DMS53 treated with DMSO at 0.1 percent for 48 hours (cell line): ENCODE measurements at regions not wholly inside any gene's neighbourhood (a gene's known extent, or its start where the extent isn't known, plus 50 kb on each side); places are given as distances from the start of the nearest gene placed in this dataset.
"Not testable (repeated sequence)": the region's sequence is repeated elsewhere in the genome, so short reads cannot be mapped to it uniquely, and the experiment has no call there.

Experiments
- DNase-seq: peaks from one replicate; lab custom pipeline; 2025; ENCODE audit not compliant: unreplicated experiment; lab: John Stamatoyannopoulos, UW

DNA sequence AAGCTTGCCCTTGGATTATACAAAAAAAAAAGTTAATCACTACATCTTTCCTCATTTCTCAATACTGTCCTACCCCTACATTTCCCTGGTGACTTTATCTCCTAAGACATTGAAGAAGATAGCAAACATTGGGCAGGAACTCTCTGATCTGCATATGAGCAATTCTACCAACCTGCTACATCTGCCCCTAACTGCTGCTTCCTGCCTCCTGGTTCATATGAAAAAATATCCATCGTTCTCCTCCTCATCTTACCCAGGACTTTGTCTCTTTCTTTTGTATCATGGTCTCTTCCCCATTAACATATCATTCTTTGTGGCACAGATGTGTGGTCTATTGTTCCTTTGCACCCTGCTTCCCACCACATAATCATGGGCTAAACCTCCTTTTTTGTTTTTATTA is 139.7 kb upstream of the PCGF5 start:
- DNase-seq, result no peak

GRCh38 chr10:91082447-91082846 is 138.0 kb upstream of the PCGF5 start:
- DNase-seq, result no peak

DNA sequence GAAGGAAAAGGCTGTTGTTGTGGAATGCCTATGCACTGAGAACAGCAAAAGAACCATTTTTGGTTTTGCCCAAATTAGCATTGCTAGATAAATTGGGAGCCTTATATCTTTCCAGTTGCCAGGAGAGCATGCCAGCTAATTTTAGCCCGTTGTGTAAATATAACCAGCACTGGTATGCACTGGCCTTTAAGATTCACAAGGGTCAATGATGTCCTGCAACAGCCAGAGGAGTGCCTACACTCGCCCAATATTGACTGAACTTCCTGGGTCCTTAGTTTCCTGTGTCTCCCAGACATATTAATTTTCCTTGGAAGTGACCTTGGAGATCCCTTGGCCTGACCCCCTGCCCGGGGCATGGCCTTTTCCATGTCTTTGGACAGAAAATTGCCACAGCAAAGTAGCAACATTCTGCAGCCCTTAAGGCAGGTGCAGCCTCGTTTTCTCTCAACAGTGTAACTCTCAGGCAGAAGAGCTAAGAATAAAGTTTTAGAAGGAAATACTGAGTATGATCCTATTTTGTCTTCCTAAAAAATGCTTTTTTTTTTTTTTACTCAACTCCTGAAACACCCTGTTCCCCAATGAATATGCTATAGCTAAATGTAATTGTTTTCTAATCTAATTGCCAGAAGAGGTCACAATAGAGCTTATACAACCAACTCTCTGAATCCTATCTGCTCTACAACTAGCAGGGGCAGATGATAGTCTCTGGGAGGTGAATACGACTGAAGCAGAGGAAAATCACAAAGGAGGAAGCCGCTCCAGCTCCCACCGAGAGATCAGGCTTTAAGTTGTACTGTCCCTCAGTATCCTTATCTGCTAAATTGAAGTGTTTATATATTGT is 131.9 kb upstream of the PCGF5 start:
- peak; percentile 58 for DNase-seq

- DNase-seq, result no peak
Measured at GRCh38 chr10:91090761-91091529, 129.5 kb upstream of the PCGF5 start.

DNA sequence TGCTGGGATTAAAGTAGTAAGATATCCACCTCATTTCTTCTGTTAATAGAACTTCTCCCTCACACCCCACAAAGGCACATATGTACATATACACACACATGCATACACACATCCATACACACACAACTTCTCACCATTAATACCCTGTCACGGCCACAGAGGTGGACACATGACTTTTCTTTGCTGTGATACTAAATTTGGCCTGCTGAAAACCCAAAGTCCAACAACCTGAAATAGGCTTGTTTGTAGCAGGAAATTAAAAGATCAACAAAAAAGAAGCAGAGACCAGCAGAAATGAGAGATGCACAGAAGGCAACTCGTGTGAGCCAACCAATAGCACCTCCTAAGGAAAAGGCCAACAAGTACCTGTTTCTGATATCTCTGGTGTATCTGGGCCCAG is 128.7 kb upstream of the PCGF5 start:
- DNase-seq, result no peak

- no peak for DNase-seq
Measured at GRCh38 chr10:91096274-91096673, 124.2 kb upstream of the PCGF5 start.

DNA sequence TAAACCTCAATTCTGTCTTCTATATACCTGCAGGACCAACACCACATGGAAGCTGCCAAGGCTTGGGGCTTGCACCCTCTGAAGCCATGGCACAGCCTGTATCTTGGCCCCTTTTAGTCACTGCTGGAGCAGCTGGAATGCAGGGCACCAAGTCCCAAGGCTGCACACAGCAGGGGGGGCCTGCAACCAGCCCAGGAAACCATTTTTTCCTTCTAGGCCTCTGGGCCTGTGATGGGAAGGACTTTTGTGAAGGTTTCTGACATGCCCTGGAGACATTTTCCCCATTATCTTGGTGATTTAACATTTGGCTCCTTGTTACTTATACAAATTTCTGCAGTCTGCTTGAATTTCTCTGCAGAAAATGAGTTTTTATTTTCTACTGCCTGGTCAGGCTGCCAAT is 123.2 kb upstream of the PCGF5 start:
- DNase-seq, result no peak

GRCh38 chr10:91098021-91098420 is 122.4 kb upstream of the PCGF5 start:
- not testable (repeated sequence) for DNase-seq

- no peak for DNase-seq
Measured at GRCh38 chr10:91103384-91104192, 116.9 kb upstream of the PCGF5 start.

DNA sequence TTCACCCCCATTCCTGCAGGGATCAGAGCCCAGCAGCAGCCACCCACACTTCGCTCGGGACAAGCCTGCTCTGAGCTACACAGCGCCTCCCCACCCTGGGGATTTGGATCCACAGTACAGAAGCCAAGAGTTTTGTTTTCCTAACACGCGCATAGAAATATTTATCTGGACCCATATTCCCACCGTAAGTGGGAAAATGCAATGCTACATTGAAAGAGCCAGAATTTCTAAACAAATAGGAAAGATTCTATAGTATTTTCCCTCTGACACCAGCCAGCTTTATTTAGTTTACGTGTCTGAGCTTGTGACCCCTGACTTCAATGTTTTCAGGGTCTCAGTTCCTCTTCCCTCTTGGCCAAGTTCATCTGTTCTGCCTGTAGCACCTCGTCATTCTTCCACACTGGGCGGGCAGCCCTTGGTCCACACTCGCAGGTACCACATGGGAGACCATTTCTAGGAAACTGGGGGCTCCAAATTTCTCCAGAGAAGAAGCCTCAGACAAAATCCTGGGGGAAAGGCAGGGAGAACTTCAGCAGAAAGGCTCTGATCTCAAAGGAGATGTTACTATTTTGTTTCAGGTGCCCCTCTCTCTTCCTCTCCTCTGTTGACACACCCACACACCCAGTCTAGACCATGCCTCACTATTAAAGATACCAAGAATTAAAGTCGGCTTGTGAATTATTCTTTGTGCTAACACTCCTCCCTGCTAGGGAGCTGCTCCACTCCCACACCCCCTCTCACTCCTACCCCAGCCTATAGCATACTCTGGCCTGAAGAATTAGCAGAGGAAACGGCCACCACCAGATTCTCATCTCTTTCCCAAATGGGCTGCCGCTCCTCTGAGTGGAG is 116.0 kb upstream of the PCGF5 start:
- DNase-seq, result no peak

DNA sequence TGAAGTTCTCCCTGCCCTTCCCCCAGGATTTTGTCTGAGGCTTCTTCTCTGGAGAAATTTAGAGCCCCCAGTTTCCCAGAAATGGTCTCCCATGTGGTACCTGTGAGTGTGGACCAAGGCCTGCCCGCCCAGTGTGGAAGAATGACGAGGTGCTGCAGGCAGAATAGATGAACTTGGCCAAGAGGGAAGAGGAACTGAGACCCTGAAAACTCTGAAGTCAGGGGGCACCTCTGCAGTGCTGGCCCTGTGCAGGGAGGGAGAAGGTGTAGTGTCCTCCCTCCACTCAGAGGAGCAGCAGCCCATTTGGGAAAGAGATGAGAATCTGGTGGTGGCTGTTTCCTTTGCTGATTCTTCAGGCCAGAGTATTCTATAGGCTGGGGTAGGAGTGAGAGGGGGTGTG is 115.2 kb upstream of the PCGF5 start:
- no peak for DNase-seq

- DNase-seq, result no peak
Measured at GRCh38 chr10:91108820-91109219, 111.6 kb upstream of the PCGF5 start.

DNA sequence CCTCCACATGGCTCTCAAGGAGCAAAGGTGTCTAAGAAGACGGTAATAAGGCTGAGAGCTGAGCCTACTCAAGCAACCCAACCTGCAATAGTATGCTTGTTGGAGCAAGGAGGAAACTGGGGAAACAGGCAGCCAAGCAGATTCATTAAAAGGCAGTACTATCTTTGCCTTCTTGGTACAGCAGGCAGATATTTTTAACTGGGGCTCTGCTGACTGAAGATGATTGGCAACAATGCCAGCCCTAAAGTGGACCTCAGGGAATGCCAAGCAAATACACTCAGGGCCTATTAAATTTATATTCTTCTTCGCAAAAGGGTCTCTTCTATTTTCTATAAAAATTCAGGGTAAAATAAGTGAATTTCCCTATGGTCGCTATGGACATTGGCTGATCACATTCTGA is 109.4 kb upstream of the PCGF5 start:
- DNase-seq, result no peak

DNA sequence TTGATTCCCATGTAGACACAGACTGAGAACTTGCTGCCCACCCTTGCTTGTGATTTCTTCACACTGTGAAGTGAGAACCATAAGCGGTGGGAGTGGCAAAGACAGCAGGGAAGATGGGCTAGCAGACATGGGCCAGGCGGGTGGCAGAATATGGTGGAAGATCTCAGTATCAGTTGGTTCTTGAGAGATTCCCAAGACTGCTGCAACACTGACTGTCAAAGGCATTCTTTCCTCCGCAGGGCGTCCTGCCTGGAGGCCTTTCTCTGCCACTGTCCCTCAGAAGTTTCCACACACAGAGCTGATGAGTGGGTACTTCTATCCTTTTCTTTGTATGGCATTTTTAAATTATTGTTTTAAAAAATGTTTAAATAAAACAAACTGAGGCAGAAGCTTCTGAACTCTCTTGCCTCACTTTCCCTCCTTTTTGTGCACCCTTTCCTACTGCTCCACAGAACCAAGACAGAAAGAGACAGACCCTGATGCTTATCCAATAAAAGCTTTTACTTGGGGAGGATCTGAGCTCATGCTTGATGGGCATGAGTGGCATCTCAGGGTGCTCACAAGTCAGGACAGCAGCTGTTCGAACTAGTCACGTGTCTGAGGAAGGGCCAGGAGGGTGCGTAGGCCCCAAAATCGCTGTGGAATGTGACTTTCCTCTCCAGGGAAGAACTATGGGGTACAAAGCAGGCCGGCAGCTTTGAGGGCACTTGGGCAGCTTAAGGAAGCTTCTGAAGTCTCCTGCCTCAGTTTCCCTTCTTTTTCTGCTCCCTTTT is 104.7 kb upstream of the PCGF5 start:
- DNase-seq, result no peak

DNA sequence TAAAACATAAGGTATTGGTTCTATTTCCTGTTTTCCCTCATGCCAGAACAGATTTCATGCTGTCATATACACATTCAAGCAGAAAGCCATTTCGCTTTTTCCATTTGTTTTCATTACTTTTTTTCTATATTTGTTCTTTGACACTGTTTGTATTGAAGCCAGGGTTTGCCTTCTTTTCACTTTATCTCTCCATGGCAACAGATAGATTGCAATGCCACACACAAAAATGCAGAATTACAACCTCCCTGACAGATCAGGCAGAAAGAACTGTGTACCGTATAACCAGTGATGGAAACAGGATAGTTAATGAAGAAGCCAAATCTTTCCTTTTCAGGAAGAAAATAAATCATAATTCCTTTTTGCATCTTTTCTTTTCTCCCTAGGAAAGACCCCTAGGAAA is 103.0 kb upstream of the PCGF5 start:
- DNase-seq, result no peak

GRCh38 chr10:91120348-91120747 is 100.1 kb upstream of the PCGF5 start:
- no peak for DNase-seq

- DNase-seq, result no peak
Measured at GRCh38 chr10:91123261-91123660, 97.2 kb upstream of the PCGF5 start.

DNA sequence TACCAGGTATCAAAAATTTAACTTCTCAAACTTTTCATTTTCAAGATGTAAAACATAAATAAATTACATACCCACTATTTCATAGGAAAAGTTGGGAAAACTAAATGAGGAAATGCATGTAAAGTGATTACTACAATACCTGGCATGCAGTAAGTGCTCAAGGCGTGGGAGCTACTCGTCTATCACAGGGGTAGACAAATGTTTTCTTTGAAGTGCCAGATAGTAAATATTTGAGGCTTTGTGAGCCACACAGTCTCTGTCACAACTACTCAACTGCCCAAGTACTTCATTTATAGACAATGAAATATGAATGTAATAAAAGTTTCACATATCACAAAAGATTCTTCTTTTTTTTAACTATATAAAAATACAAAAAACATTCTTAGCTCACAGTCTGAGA is 96.4 kb upstream of the PCGF5 start:
- DNase-seq, result peak; percentile 48

- no peak for DNase-seq
Measured at GRCh38 chr10:91126471-91126870, 94.0 kb upstream of the PCGF5 start.
